ENCODE measurements at regions not wholly inside any gene's neighbourhood (a gene's known extent, or its start where the extent isn't known, plus 50 kb on each side); places are given as distances from the start of the nearest gene placed in this dataset.

DNA sequence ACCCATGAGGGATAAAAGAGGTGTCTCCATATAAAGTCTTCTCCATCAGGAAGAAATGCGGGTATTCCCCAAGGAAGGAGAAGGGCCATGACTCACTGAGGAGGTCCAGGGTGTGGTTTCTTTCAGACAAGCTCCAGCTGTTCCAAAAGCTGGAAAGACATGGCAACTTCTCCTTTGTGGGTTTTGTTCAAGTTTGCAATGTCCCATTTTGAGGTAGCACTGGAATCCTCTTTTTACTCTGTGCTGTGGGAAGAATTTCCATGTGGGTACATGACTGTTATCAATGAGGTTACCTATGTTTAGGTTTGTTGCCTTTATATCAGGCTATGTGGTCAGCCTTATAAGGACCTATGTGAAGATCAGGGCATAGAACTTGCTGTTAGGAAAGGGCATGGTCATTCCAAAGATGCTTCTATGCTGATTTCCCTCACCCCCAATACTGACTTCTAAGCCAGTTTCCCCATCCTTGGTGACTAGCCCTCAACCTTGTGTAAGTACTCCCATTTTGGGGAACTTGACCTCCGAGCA lies 697.5 kb downstream of the INHBA start:
- DNase-seq (ENCODE audit: low spot score), result peak; percentile 91

DNA sequence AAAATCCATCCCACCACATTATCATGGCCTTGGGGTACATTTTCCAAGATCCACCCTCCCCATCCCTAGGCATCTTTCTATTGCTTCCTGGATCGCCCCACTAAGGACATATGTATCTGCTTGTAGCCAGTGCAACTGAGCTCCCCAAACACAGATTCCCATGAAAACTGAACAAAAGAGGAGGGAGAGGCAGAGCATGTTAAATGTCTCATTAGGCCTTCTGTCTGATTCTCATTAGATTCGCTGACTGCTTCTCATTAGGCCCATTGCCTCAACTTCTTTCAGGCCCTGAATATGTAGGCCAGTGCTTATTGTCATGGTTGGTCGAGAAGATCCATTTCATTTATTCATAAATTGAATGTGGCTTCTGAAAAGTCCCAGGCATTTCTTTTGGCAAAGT lies 698.9 kb downstream of the INHBA start:
- no peak for DNase-seq (ENCODE audit: low spot score)

DNA sequence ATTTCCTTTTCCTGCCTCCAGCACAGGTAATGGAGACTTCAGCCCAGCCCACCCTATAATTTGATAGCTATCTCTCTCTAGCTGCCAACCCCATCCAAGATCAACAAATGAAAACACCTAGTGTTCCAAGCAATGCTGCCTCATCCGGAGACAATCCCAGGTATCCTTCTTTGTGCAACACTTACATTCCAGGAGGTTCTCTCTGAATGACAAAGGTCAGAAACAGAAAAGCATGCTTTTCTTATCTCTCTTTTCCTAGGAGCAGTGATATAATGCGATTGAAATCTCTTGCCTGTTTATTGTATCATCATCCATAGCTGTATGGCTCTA lies 699.3 kb downstream of the INHBA start:
- no peak for DNase-seq (ENCODE audit: low spot score)

DNA sequence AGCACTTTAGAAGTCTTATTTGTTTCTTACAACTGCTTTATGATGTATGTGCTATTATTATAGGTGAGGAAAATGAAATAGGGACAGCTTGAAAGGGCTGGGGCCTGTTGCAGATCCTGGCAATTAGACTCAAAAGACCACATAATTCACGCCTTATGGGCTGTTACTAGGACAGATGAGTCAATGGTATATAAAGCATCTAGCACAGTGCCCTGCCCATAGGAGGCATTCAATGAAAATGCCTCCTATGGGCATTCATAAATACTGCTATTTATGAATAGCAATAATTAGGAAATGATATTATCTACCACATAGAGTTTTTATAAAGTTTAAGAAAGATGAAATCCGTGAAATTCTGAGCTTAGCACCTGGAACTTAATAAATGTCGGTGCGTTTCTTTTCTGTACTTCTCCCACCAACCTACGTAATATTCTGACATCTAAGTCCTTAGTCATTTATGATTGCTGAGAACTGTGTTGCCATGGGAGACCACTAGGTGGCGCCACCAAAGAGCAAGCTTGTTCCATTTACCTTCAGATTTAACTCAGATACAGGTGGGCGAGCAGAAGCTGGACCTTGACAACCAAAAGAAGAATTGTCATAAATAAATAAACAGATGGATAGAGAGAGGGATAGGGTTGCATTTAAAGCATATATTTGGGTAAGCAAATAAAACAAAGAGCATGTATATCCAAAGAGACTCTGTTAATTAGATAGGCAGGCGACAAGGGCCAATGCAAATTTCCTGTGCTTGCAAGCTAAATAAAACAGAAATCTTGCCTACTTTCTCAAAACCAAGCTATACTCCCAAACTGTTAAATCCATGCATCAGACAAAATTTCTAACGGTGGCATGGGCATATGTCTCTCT lies 699.9 kb downstream of the INHBA start:
- peak; percentile 58 for DNase-seq (ENCODE audit: low spot score)

DNA sequence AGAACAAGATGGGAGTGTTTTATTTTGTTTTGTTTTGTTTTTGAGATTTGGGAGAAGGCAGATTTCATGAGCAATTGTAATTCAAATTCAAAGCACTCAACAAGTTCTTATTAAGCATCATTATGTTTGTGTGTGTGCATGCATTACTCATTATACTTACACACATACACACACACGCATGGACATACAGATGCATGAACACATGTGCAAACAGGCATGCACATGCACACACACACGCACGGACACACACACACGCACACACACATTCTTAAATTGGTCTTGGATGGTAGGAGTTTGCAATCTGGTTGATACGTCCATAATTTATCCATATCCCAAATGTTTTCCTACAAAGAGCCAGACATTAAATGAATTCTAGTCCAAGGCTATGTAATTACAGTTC lies 702.8 kb downstream of the INHBA start:
- no peak for DNase-seq (ENCODE audit: low spot score)

DNA sequence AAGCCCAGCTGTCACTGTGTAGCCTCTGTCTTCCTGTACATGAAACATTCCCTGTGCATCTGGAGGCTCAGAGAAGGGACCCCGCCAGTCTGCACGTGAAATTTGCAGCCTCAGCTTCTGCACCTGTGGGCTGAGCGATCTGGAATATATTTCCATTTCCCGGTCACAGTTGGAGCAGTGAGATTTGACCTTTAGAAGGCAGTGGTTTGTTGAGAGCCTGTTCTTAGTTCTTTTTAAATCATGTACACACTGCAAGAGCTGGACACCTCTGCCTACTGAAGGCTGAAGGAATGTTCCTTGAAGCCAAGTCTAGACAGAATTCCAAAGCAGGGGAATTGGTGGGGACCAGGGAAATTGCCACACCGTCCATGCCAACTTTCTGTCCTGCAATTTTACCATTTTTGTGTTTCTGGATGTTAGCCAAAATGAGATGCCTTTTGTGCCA lies 706.6 kb downstream of the INHBA start:
- DNase-seq (ENCODE audit: low spot score), result no peak

DNA sequence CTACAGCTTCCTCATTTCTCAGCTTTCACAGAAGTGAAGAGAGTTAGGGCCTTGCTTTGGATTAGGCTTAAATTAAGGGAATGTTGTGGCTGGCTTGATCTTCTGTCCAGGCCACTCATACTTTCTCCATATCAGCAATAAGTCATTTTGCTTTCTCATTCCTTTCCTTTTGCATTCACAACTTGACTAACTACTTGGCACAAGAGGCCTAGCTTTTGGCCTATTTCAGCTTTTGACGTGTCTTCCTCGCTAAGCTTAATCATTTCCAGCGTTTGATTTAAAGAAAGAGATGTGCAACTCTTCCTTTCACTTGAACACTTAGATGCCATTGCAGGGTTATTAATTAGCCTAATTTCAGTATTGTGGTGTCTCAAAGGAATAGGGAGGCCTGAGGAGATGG lies 712.0 kb downstream of the INHBA start:
- DNase-seq (ENCODE audit: low spot score), result no peak

DNA sequence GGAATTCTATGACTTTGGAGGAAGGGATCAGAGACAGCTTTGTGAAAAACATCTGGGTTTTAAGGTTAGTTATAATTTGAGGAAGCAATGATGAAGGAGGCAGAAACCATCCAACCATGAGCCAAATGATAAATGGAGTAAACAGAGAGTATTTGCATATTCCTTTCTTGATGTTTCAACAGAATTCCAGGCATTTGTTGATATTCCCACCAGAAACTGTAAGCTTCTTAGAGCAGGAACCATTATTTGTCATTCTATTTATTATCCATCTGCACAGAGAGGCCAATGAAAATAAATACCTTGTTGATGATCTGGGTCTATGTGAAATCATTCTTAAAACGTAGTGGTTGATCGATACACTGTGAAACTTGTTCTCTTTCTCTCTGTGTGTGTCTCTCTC lies 715.3 kb downstream of the INHBA start:
- no peak for DNase-seq (ENCODE audit: low spot score)

DNA sequence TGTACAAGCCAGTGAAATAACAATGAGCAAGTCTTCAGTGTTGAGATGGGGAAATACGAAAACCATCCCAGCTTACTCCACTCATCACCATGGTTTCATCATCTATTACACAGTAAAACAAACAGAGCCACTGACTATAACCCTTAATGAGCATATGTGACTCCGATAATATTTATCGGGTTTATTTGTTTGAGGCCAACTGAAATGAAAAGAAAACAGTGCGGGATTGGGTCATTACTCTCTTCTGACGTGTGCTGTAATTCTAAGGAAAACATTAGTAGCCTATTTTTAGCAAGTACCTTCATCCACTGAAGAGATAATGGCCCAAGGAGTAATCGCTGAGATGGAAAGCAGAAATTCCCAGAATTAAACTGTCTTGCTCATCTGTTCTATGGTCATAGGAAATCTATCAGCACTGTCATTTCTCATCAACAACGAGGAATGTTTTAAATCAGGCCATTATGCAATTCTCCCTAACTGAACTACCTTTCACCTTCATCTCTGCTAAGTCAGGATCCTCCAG lies 716.5 kb downstream of the INHBA start:
- DNase-seq (ENCODE audit: low spot score), result peak; percentile 91

DNA sequence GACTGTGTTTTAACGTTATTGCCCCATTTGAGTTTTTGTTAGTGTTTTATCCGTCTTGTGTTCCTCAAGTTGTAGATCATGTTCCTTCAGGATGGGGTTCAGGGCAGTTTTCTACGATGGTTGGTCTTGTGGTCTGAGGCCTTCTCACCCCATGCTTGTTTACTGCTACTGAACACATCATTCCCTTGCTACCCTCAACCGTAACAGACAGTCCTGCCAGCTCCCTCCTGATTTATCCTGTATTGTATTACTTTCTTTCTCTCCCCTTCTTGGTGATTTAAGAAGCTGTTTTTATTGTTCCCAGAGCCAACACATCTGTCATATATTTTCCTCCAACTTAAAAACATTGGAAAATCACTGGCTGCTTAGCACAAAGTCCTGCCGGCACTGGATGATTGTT lies 719.8 kb downstream of the INHBA start:
- no peak for DNase-seq (ENCODE audit: low spot score)

DNA sequence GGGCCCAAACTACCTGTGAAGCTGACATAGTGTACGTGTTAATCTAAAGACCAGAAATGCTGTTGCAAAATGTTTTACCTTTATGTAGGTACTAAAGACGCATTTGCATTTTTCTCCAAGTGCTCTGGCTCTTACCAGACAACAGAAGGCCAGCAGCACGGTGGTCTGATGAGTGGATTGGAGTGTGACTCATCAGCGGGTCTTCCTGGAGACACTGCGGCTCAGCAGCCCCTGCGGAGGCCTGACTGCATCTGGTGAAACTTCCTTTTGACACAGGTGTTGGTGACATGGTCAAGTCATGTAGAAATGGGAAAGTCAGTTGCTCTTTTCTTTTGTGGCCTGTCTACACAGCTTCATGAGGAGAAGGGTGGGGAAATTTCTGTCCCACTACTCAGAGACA lies 723.6 kb downstream of the INHBA start:
- DNase-seq (ENCODE audit: low spot score), result no peak

DNA sequence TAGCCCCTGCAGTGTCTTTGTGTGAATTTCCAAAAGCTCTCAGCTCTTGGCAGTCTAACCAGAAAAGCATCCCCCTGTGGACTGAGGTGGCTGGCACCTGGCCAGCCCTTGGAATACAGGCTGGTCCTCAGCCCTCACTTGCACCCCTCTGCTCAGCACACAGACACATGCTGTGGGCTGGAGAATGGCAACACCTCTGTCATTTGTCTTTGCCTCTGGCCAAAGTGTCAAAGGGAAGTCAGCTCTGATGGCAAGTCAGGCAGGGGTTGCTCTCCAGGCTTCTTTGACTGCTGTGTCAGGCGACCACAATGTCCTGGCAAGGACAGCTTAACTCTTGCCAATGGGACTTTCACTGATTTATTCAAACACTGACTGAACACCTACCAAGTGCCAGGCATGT lies 724.8 kb downstream of the INHBA start:
- no peak for DNase-seq (ENCODE audit: low spot score)

DNA sequence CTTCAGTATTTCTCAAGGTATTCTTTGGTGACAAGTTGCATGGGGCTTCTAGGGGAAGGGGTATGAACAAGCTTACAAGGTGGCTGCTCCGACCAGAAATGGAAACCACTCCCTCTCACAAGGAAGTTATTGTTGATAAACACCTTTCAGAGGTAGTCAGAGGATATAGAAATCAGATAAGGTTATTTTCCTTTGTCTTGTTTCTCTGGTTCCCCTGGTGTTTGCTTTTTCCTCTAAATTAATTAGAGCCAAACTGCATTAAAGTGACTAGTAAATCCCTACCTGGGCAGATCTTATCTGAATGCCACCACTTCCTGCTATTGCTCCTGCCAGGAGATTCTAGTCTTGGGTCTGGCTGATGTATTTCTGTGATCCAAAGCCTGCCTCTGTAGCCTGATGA lies 725.4 kb downstream of the INHBA start:
- DNase-seq (ENCODE audit: low spot score), result no peak

DNA sequence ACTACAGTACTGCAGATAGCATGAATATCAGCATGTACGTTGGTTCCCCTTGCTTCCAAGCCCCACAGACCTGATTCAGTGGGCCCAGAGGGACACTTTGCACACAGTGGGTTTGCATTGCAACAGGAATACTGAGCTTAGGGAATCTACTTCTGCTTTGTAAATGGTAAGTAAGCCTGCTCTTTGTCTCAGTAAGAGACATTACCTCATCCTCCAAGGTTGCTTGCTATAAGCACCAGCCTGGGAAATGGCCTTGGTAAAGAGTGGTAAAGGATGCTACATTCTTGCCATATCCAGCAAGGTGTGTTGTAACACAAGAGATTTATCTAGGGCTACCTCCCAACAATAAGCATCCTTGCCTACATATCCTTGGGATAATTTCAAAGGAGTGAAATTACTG lies 730.5 kb downstream of the INHBA start:
- no peak for DNase-seq (ENCODE audit: low spot score)

DNA sequence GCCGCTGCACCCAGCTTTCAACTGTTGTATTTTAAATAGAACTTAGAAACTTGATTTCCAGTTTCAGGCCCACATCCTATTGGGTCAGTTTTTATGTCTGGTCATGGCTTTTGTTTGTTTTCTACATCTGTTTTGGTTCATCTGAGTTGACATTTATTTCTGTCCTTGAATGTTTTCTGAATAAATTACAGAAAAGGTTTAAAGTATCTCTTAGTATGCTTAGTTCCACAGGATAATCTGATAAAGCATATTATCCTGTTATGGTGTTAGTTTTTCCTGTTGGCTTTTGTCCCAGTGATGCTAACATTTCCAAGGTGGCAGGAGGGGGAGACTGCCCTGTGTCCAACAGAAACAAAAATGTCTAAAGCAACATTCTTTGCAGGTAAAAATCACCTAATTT lies 733.2 kb downstream of the INHBA start:
- no peak for DNase-seq (ENCODE audit: low spot score)

DNA sequence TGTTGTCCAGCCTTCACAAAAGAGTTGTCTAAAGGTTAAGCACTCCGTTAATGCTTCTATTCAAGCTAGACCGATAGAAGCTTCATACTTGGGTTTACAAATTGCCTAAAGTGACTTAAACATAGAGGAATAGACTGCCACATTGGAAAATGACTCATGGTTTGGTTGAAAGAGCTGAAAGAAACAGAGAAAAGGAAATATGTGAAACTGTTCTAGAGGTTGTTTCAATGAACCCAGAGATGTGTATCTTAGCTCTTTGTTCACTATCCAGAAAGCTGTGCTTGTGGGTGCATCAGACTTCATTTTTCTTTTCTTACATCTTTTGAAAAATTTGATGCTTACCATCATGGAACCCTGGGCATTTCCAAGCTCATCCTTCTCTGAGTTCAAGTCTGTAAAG lies 736.2 kb downstream of the INHBA start:
- DNase-seq (ENCODE audit: low spot score), result no peak

DNA sequence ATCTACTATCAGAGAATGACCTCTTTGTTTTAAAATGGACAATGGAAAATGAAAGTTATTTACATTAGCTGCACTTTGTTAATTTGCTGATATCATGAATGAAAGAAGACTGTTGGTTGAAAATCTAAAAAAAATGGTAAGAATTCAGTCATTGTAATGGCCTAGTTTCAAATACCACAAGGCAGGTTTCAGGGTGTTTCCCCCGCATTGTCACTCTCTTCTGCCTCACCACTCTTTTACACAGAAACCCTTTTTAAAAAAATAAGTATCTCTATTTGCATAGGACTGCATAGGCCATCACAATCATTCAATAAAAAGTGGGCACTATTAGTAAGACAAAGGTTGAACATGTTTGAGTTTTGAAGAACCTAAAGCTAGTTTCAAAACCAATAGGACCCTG lies 737.1 kb downstream of the INHBA start:
- no peak for DNase-seq (ENCODE audit: low spot score)

DNA sequence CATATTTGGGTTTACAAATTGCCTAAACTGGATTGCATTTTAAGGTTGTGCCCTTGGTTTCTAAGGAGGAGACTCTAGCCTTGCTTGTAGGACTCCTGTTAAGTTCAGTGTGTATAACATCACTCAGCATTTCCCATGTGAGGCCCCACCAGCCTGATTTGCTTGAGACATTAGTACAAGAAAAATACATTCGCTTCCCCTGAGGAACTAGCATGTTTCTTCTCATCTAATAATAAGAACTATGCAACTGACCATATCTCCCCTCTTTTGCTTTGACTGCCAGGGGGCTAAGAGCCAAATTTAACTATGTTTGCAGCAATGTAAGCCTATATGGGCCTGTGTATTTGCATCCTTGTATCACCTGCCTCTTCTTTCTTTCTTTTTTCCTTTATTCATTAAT lies 737.9 kb downstream of the INHBA start:
- DNase-seq (ENCODE audit: low spot score), result no peak

DNA sequence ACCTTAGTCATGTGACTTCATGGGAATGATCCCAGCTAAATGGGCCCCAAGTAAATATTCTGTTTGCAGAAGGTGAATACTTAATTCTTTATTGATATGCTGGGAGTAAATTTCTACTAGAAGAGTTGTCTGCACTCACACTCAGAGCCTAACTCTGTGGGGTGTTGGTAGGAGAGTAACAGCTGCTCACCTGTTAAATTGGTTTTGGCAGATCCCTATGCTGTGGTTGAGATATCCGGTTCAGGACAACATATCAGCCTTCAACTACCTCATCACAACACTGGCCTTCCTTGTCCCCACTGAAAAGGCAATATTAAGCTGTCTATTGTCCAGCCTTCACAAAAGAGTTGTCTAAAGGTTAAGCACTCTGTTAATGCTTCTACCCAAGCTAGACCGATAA lies 738.3 kb downstream of the INHBA start:
- no peak for DNase-seq (ENCODE audit: low spot score)

DNA sequence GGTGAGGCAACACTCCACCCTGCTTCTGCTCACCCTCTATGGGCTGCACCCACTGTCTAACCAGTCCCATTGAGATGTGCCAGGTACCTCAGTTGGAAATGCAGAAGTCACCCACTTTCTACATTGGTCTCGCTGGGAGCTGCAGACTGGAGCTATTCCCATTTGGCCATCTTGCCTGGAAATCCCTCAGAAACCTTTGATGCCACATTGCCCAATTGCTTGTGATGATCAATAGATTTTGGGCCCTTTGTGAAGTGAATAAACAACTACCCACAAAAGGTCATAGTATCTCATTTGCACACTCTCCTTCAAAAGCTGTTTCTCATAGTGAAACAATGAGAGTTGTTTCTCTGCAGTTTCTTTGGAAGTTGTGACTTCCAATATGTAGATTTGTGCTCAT lies 742.9 kb downstream of the INHBA start:
- DNase-seq (ENCODE audit: low spot score), result no peak

DNA sequence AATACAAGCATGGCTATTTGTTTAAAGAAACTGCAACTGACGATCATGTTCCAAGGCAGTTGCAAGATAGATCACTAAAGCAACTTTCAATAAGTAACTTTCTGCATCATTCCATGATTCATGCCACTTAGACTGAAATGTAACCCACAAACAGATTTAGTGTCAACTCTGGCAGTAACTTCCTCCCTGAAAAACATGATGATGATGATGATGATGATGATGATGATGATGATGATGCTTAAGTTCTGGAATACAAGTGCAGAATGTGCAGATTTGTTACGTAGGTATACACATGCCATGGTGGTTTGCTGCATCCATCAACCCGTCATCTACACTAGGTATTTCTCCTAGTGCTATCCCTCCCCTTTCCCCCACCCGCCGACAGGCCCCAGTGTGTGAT lies 754.7 kb downstream of the INHBA start:
- no peak for DNase-seq (ENCODE audit: low spot score)

DNA sequence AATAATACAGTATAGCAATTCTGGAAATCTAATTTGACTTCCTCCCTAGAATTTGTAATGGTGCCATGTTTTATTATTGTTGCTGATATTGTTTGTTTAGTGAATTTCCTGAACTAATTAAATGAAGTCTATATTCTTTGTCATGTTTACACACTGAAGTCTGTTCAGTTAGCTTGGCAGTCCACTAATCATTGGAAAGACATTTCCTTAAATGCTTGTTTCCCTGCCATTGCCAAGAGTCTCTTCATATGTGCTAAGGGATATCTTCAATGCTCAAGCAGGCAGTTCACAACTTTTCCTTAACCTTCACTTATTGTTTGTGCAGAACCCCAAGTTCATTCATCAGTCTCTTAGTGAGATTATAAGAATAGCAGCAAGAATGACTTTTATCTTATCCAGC lies 755.3 kb downstream of the INHBA start:
- DNase-seq (ENCODE audit: low spot score), result no peak

DNA sequence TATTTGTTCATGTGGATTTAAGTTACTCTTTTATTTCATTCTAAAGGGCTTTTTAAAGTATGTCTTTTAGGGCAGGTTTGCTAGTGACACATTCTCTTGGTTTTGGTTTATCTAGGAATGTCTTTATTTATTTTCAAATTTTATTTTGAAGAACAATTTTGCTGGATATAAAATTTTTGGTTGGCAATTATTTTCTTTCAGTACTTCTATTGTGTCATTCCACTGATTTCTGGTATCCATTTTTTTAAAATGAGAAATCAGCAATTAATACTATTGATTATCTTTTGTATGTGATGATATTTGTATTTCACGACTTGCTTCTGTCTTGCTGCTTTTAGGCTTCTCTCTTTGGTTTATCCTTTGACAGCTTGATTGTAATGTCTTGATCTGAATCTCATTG lies 756.3 kb downstream of the INHBA start:
- no peak for DNase-seq (ENCODE audit: low spot score)

DNA sequence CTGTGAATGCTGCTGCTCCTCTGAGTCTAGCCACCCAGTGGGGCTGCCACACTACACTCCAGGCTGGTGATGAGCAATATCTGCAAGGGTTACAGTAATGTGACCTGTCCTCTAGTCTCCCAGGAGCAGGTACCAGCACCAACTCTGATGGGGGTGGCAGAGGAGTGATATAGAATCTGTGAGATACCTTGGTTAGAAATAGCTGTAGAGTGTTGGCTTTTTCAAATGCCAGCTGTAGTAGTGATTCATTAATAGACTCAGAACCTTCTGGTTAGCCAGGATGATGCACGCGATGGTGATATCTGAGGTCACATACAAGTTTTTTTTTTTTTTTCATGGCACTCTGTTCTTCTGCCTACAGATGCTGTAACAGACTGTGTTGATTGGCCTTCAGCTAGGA lies 757.1 kb downstream of the INHBA start:
- no peak for DNase-seq (ENCODE audit: low spot score)

All from A172 (cell line).